NK-92 treated with Interleukin-12 subunit alpha and Interleukin-12 subunit beta, amount 100 ng/mL, for 24 hours (cell line): ENCODE measurements at regions not wholly inside any gene's neighbourhood (a gene's known extent, or its start where the extent isn't known, plus 50 kb on each side); places are given as distances from the start of the nearest gene placed in this dataset.

Experiments
- DNase-seq: peaks from one replicate; lab custom pipeline; 2025; lab: John Stamatoyannopoulos, UW

DNA sequence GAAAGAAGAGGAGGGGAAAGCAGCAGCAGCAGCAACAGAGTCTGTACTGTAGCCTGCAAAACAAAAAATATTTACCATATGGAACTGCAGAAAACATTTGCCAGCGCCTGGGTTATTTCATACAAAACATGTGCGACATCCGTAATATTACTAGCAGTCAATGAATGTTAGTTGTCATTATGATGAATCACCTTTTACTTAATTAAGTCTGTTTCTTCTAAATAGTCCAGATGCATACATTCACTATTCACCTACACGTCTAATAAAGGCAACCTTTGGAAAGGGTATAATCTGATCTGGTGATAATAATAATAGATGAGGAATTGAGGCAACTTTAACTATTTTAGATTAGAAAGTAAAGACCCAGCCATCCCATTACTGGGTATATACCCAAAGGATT is 426.3 kb upstream of the ST6GAL2 start:
- no peak for DNase-seq

DNA sequence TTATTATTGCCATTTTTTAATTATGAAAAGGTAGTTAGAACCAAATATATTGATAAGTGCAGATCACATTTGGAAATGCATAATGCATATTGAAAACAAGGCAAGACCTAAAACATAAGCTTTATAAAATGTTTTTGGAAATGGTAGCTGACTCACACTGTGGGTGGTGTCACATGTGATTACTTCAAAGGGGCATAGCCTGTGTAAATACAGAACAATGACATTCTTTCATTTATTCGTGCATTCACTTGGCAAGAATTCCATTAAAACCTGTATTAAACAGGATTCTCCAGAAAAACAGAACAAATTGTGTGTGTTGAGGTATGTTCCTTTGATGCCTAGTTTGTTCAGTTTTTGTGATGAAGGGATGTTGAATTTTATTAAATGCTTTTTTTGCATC is 427.3 kb upstream of the ST6GAL2 start:
- no peak for DNase-seq

DNA sequence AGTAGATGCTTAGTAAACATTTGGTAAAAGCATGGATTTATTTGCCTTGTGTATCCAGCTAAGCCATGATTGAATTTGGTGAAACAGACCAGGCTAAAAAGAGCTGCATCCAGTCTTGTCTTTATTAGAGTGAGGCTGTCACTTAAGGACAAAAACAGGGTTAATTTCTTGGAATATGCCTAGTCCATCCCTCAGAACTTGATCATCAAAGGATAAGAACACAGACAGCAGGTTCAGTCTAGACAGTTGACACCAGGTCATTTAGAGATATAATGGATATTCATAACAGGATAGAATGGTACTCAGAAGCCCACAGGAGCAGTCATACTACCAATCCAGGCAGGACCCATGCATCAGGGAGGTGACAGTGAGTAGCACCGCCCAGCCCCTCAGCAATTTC is 434.9 kb upstream of the ST6GAL2 start:
- DNase-seq: no peak

DNA sequence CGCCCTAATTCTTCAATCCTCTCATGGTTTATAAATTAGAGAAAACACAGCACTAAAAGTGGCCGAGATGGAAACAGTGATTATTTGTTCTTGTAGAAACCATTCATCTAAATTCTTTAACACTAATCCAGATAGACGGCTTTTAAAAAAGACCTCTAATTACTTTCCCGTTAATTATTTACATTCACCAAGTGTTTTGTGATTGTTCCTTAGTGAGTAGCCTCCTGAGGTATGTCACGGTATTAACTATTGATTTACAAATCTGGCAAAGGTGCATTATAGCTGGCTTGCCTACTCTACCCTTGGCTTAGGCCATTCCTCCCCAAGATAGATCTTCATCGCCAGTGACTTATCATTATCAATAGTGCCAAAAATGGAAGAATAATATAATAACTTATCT is 436.4 kb upstream of the ST6GAL2 start:
- no peak for DNase-seq

DNA sequence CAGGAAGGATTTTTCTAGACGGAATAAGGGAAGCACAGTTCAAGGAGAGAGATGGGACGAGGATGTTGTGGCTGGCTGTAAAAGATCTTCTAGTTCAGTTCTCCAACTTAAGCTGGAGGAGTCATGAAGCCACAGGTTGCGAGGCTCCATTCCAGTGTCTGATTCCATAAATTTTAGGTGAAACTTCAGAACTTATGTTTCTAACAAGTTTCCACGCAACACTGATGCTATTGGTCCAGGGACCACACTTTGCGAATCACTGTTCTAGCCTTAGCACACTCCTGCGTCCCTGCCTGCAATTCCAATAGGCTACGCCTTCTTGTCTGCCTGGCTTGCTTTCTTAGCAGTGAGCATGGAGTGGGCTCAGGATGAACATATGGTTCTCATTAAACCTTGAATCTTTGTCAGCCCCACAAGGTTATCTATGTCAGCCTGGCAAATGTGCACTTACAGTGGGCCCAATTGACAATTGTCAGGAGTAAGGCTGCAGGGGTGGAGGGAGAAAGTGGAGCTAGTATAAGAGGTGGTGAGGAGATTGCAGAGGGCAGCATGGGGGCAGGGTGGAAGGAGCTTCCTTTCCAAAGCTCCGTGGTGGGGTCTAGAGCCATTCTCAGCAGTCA is 438.1 kb upstream of the ST6GAL2 start:
- no peak for DNase-seq

DNA sequence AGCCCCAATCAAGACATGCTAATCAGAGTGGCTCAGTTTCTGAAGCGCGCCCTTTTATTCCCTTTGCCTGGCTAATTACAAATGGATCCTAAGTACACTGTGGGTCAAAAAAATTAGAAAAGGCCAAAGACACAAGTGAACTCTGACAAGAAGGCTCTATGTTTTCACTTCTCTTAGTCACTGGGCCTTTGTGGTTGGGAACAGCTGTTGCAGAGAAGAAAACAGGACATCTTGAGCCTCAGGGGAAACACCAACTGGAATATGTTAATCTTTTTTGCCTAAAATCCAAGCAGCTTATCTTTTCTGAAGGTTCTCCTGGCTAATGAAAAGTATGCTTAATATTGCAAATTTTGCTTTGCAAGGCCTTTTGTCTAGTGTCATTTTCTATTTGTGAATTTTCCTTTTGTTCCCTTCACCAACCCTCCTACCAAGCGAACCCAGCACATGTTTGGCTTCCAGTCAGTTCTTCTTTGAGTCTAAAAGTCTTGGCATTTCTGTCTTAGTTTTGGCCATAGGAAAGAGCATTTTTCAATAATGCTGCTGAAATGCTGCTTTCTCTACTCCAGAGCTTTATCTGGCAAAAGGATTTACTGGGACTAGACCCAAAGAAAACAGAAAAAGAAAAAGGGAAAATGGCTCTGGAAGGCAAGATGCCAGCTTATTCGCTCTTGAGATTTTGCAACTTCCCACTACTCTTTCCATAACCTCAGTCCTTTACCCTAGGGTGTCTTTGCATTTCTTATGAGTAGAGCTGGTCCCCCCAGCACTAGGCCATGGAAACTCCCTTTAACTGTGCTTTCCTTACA is 440.2 kb upstream of the ST6GAL2 start:
- no peak for DNase-seq

DNA sequence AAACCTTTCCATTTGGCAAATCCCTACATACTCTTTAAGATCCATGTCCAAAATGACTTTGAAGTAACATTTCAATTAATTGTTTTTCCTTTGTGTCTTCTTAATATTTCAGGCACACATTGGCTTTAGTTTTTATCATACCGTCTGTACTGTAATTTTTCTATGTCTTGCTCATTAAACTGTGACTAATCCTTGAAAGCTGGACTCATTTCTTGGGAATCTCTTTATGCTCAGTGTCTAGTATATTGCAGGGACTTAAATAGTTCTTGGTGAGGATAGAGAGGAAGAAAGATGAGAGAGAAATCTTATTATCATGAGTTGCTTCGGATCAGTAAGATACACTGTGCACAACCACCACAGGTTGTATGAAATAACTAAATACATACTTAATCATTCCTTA is 448.3 kb upstream of the ST6GAL2 start:
- no peak for DNase-seq

DNA sequence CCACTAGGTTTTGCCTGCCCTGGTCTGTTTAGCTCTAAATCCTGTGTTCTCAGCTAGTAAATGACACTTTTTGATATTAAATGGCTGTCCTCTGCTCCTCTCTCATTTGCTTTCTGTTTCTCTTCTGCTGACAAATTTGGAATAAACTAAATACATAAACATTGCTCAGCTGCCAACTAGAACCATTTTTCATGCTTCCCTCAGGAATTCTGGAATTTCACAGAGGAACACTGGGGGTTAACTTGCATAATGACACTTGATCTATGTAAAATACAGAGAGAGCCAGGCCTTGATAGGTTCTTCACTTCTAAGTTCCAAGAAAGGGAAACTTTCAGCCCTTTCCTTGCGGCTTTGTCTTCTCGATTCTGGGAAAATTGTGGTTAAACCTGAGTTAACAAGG is 450.6 kb upstream of the ST6GAL2 start:
- DNase-seq: no peak

DNA sequence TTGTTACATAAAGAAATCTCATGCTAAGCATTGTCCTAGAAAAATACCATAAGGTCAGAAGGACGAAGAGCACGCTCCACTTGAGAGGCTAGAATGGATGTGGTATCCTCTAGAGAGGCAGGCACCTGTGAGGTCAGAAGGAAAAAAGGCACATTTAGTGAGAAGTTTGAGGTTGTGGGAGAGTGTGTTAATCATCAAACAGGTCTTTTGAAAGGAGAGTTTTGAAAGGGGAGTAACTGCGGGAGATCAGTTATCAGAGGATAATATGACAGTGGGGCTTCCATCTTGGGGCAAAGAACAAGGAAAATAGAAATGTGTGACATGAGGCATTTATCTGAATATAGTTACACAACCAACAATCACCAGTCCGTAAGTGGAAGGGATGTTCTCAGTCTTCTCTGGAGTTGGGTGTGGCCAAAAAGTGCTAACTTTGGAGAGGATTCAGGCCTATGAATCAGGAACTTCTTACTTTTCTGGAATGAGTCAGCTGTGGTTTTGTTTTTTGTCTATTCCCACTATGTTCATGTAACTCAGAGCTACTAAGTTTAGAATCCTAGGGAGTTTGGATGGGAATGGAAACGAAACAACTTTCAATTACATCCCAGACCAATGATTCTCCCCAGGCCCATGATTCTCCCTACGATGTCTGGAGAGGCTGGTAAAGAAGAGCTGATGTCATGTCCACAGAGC is 451.4 kb upstream of the ST6GAL2 start:
- no peak for DNase-seq

DNA sequence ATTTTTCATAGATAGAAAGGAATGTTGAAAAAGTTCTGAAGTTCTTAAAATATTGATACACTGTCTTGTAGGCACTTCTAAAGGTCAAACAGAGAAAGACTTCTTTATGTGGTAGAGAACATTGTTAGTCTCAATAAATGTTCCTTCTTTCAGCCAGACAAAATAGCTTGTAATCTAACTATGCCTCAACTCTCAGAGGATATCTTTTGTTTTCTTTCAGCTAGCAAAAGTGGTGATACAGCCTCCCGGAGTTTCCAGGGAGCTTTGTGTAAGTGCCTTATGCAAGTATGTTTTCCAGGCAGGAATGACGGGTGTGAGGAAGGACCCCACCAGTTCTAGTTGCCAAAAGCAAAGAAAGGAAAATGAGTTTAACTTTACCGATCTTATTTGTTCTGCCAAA is 452.1 kb upstream of the ST6GAL2 start:
- DNase-seq: no peak

DNA sequence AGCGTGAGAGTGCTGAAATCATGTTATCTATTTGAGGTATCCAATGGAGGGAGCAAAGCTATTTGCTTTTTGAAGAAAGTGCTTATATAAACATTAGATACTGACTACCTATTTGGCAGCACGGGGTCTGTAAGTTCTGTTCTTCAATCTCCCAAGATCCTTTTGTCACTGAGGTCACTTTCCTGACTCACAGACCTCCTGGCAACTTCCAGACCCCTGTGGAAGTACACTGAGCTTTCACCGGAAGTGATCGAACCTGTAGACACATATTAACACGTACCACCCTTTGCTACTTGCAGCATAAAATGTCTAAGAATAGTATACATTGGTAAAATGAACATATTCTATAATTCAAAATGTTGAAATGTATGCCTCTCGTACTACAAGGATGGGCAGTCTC is 452.6 kb upstream of the ST6GAL2 start:
- no peak for DNase-seq

DNA sequence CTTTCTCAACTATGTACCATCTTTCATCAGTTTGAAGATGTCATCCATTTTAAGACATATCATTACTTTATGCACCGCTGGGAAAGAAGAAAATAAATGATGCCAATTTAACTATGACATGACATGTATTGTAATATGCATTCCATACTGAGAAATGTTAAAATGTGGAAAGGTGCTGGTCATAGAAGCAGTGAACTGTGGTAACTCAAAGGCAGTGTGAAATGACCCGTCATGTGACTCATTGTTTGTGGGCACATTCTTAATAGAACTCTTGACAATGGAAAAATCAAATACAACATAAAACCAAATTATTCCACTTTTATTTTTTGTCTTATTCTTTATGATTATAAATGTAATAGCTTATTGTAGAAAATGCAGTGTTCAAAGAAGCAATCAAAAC is 455.0 kb upstream of the ST6GAL2 start:
- DNase-seq: no peak

DNA sequence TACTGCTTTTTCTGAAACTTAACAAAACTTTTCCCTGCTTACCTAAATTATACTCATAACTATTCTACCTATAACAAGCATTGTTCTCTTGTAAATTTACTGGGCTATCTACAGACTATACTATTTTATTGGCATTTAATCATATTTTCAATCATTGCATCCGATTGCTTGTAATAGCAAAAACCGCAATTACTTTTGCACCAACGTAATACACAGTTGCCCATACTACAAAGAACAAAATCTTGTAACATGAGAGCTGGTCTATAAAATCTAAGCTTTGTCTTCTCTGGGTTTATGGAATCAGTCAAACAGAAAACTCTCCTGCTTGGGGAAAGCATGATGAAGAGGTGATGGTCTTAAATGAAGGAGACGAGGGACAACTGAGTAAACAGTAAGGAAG is 463.4 kb upstream of the ST6GAL2 start:
- no peak for DNase-seq

DNA sequence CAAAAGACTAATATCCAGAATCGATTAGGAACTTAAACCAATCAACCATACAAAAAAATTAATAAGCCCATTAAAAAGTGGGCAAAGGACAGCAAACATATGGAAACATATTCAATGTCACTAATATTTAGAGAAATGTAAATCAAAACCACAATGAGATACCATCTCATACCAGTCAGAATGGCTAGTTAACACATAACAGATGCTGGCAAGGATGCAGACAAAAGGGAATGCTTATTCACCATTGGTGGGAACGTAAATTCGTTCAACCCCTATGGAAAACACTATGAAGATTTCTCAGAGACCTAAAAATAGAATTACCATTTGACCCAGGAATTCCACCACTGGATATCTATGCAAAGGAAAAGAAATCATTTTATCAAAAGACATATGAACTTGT is 468.2 kb upstream of the ST6GAL2 start:
- DNase-seq: no peak

DNA sequence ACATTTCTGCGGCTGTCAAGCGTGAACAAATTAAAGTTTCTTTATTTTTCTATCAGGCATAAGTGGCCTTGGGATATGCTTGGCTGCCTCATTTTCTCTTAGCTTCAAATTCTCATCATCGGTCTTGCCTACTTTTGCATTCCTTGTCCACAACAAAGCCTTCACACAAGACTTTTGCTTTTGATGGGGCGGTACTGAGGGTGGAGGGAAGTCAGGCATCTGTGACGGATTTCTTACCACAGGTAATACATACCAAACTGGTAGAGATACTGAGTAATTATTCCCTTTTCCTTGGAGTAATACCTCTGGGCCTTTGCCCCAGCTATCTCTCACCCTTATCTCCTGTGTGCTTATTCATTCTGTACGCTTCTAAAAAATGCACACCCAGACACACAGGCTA is 468.3 kb upstream of the RGPD4 start:
- DNase-seq: no peak

DNA sequence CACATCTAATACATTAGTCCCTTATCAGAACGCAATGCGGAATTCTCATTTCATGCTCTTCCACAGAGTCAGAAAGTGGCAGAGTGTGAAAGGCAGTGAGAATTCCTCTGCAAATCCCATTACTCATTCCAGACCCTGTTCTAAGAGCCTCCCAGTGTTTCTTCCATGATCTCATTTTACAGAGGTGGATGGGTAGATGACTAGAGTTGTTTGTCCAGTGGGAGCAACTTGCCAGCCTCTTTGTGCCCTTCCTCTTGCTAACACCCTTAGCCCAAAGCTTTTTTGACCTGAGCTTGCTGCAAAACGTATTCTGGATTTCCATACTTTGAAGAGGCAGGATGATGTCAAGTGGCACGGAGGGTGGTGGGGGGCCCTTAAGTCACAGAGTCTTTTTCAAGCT is 467.7 kb upstream of the RGPD4 start:
- DNase-seq: no peak

DNA sequence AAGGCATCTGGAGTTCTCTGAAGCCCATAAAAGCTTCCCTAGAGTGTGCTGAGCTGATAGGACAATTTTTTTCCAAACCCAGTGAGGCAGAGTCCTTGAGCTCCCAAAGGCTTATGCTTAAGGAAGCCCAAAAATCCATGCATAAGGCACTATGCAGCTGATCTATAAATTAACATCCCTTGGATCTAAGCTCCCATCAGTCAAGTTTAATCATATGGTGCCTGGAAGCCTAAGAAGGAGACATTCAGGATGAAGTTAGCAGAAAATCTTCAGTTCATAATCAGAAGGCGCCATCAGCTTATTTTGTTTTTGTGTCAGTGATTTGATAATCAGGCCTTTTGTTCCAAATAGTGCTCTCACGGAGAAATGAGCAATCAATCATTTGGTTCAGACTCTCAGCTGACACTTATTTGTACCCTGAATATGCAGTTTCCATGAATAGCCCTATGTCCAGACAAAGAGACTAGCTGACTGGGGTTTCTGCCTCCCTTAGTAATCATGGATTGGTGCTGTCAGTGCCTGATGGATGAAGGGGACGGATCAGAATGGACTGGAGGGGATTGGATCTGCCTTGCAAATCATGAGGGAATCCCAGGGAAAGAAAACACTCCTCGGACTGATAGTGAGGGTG is 464.8 kb upstream of the RGPD4 start:
- DNase-seq: no peak

DNA sequence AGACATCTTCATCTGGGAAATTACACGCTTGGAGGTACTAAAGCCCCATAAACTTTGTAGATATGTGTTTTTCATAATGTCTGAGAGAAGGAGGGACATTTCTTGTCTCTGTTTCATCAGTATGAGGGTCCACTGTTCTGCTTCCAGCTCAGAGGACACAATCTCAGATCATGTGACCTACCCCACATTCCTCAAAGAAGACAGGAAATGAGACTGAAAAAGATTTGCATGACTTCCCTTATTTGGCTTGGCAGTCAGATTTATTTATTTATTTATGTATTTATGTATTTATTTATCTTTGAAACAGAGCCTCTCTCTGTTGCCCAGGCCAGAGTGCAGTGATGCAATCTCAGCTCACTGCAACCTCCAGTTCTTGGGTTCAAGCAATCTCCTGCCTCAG is 463.7 kb upstream of the RGPD4 start:
- DNase-seq: no peak

DNA sequence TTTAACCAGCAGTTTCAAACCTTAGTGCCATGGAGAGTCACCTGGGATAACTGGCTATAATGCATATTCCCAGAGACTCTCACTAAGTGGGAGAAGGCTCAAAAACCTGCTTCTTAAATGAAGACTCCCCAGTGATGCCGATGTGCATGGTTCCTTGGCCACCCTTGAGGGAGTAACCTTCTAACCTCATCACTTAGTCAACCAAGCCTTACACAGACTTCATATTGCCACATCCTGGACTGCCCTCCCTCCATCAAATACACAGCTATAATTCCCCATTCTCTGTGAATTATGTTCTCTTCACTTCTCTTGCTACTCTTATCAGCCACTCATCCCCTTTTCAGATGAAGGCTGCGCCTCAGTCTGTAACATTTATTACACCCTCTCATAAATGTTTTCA is 462.9 kb upstream of the RGPD4 start:
- no peak for DNase-seq

DNA sequence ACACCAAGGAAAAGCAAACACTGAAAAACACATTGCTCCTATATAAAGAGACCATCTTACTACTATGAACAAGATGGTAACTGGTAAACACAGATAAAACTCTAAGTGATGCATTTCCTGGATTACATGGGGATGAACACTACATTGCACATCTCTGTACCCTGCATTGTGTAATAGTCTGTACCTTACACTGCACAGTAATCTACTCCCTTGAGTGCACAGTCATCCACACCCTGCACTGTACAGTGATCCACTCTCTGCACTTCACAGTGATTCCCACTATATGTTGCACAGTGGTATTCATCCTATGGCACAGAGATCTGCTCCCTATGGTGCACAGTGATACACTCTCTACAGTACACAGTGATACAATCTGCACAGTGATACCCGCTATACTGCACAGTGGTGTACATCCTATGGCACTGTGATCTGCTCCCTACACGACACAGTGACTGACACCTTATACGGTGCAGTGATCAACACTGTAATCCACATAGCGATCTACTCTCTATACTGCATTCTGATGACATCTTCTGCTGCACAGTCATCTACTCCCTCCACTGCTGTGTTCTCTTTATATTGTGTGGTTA is 462.2 kb upstream of the RGPD4 start:
- no peak for DNase-seq

DNA sequence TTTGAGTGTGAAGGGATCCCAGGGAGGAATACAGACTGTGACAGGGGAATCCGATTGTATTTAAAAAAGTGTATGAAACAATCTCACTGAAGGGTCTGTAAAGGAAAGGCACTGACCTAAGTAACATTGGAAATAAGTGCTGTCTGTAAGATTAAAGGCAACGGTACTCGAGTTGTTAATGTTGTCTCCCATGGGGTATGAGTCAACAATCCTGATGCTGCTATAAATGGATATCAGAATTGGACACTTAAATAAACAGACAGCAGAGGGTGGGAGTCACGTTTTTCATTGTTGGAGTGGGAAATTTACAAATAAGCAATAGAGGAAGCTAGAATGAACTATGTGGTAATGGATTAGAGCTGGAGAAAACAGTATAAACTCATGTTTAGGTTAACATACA is 452.4 kb upstream of the RGPD4 start:
- no peak for DNase-seq

DNA sequence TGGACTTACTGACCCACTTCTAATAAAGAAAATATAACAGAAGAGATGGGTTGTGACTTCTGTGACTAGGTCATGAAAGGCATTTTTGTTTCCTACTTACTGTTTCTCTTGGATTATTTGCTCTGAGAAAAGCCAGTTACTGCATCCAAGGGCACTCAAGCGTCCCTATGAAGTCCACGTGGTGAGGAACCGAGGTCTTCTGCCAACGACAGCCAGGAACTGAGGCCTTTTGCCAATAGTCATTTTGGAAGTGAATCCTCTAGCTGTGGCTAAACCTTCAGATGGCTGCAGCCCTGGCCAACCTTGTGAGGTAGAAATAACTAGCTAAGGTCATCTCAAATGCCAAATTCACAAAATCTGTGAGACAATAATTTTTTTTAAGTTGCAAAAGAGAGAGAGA is 449.8 kb upstream of the RGPD4 start:
- DNase-seq: no peak

DNA sequence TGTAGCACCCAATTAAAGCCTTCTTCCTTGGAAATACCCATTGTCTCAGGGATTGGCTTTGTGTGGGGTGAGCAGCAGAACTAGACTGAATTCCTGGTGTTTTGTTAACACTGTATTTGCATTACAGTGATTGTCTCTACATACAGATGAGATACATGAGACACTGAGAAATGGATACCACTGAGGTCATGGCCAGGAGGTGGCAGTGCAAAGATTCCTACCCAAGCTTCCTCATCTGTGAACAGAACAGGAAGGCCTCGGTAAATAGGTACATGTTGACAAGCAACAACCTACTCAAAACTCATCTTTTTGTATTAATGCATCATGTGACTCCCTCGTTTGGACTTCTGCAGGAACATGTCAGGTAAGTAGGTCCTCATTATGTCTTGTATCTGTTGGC is 445.8 kb upstream of the RGPD4 start:
- no peak for DNase-seq
